SKM-1 treated with dmso at 0.1 percent for 144 hours (cell line): ENCODE measurements at regions not wholly inside any gene's neighbourhood (a gene's known extent, or its start where the extent isn't known, plus 50 kb on each side); places are given as distances from the start of the nearest gene placed in this dataset.
"Not testable (repeated sequence)": the region's sequence is repeated elsewhere in the genome, so short reads cannot be mapped to it uniquely, and the experiment has no call there.

Source experiments
- DNase-seq: peaks from one replicate; lab custom pipeline; 2025; ENCODE audit not compliant: unreplicated experiment; lab: John Stamatoyannopoulos, UW

GRCh38 chr14:37784827-37785223 lies 189.4 kb downstream of the TTC6 start:
- not testable (repeated sequence) for DNase-seq

- not testable (repeated sequence) for DNase-seq
Observed at GRCh38 chr14:37785298-37785697, 189.9 kb downstream of the TTC6 start.

- not testable (repeated sequence) for DNase-seq
Observed at GRCh38 chr14:37786114-37786625, 190.7 kb downstream of the TTC6 start.

GRCh38 chr14:37787879-37788494 lies 192.6 kb downstream of the TTC6 start:
- no peak for DNase-seq

- no peak for DNase-seq
Observed at GRCh38 chr14:37791384-37792036, 196.1 kb downstream of the TTC6 start.

GRCh38 chr14:37792124-37792523 lies 196.7 kb downstream of the TTC6 start:
- no peak for DNase-seq

GRCh38 chr14:37796703-37797416 lies 201.4 kb downstream of the TTC6 start:
- DNase-seq = no peak

- no peak for DNase-seq
Observed at GRCh38 chr14:37797675-37798074, 202.2 kb downstream of the TTC6 start.

GRCh38 chr14:37807722-37808121 lies 212.3 kb downstream of the TTC6 start:
- DNase-seq = no peak

GRCh38 chr14:37810094-37810801 lies 214.8 kb downstream of the TTC6 start:
- no peak for DNase-seq

- DNase-seq = no peak
Observed at GRCh38 chr14:37813732-37814131, 218.3 kb downstream of the TTC6 start.

- no peak for DNase-seq
Observed at GRCh38 chr14:37816135-37816534, 220.7 kb downstream of the TTC6 start.

- no peak for DNase-seq
Observed at GRCh38 chr14:37816743-37817295, 221.4 kb downstream of the TTC6 start.

GRCh38 chr14:37819155-37820015 lies 224.0 kb downstream of the TTC6 start:
- DNase-seq = no peak

- DNase-seq = not testable (repeated sequence)
Observed at GRCh38 chr14:37820810-37821209, 225.4 kb downstream of the TTC6 start.

GRCh38 chr14:37824939-37825712 lies 229.7 kb downstream of the TTC6 start:
- no peak for DNase-seq

- DNase-seq = no peak
Observed at GRCh38 chr14:37826869-37827268, 231.4 kb downstream of the TTC6 start.

GRCh38 chr14:37830271-37830670 lies 234.8 kb downstream of the TTC6 start:
- DNase-seq = no peak

GRCh38 chr14:37834275-37834674 lies 238.8 kb downstream of the TTC6 start:
- DNase-seq = no peak
